Stimulated activated CD8-positive, alpha-beta memory T cell treated with anti-CD3 and anti-CD28 coated beads, Interleukin-2, amount 100 ng/mL, for 1 hour (primary cell): ENCODE measurements at regions not wholly inside any gene's neighbourhood (a gene's known extent, or its start where the extent isn't known, plus 50 kb on each side); places are given as distances from the start of the nearest gene placed in this dataset.
"Not testable (repeated sequence)": the region's sequence is repeated elsewhere in the genome, so short reads cannot be mapped to it uniquely, and the experiment has no call there.

Experiments used
- DNase-seq, 2 donors: peaks; one replicate each; pipeline ENCODE4 v3.0.0-alpha.2; 2020; ENCODE audit warnings: low read depth in 2 of 2

DNA sequence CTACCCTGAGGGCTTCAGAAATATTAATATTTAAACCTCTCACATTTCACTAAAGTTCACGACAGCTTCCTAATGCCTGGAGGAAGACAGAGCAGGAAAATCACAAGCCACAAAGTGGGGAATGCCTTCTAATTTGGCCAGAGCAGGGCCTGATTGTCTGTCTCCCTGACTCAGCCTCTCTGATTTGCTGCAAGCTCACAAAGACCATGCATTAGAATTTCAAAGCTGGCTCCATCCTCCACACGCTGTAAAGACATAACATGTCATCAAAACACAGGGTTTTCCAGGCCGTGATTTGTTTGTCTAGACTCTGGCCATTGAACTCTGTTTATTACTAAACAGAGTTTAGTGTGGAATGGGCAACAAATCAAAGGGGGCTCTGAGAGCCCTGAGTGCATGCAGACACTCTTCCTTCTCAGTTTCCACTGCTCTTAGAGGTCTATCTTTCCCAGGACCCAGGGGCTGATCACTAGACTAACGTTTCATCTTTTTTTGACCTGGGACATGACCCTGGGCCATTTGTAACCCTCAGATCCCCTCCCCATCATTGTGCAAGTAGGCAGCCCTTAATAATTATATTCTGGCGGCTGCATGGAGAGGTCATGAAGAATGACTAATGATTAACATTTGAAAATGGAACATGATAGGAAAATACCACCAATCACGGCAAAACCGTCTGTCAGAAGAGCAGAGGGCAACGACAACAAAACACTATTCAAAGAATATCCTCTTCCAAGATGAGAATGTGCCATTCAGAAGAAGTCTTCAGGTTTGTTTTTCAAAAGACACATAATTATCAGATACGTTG, 140.2 kb downstream of the ENC1 start:
- no peak for DNase-seq

DNA sequence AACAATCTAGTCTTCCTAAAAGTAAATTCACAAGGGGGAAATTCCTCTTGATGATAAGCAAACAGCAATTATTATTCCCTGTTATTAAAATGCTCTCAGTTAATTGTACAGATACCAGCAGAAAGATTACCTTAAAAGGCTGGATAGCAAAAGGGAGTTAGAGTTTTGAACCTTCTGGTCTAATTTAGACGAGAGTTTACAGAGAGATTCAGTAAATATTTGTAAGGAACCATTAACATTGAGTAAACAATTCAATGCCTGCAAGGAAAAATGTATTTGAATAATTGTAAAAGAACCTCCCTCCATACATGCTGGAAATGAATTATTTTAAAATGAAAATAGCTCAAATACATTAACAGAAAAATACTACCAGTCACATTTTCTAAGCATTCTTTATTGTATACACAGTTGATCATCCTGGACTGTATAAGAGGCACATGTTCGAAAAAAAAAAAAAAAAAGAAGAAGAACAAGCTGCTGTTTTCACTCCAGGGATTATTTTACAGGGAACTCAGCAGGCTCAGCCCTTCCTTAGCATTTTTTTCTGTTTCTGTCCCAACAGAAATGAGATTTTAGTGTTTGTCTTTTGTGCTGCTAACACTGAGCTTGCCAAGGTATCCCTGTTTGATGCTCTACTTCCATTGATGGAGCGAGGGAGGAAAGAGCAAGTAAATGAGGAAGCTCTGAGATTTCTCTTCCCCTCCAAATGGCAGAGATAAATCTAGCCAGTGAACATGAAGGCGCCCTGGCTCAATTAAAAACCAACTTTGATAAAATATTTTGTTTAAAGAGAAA, 141.1 kb downstream of the ENC1 start:
- no peak for DNase-seq

DNA sequence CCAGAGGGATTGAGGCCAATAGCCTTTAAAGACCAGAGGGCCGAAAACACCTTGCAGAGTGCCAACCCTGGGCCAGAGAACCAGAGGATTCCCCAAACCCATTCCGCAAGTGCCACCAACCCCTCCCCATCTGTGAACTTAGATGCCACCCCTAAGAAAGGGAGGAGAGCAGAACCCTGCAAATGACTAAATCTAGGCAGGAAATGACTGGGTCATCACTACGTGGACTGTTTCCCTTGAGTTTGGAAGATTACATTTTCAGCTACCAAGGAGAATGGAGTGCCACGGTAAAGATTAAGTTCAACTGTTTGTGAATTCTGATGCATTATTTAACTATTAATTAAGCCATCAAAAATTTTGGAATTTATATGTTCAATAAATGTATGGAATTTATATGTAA, 142.8 kb downstream of the ENC1 start:
- DNase-seq, result no peak

DNA sequence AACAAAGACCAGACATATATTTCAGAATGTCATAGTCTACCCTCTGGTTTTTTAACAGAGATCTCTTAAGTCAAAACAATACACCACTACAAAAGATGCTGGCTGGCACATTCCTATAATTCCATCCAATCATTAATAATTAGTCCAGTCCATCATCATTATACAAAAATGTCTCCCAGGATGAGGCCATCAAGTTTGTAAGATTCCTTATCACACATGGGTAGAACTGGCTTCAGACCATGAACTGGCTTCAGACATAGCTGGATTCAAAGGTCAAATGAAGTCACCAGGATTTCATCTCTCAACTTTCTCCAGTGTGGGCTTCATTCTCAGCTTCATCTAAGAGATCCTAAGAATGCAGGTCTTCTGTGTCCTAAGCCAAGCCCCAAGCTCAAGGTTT, 147.1 kb downstream of the ENC1 start:
- no peak for DNase-seq

DNA sequence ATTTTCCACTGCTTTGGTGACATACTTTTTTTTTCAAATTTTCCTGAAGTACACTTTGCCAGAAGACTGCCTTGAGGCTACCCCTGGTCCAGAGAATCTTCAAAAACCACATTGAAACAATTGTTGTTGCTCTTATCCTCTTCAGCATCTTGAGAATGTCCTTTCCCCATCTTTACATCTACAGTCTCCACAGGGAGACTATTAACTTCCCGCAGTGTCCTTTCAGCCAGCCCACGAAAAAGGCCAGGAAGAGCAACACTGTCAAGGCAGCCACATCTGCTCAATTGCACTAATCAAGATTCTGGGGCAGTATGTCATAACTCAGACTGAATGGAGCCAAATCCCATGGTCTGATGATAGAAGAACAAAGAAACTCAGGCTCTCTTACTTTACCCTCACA, 148.3 kb downstream of the ENC1 start:
- no peak for DNase-seq

DNA sequence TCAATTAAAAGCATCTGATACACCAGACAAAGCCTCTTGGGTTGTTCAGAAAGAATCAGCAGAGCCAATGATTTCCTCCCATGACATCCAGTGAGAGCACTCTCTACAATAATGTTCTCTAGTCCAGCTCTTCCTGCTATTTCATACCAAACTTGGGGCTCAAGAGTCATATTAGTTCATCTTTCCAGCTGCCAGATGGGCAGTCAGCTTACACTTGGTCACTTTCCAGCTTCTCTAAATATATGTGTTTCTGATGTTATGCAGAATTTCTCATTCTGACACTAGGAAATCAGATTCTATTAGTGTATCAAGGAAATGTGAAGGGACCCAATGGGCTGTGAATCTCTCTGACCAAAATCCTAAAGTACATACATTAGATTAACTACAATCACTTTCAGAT, 148.9 kb downstream of the ENC1 start:
- DNase-seq, result no peak

DNA sequence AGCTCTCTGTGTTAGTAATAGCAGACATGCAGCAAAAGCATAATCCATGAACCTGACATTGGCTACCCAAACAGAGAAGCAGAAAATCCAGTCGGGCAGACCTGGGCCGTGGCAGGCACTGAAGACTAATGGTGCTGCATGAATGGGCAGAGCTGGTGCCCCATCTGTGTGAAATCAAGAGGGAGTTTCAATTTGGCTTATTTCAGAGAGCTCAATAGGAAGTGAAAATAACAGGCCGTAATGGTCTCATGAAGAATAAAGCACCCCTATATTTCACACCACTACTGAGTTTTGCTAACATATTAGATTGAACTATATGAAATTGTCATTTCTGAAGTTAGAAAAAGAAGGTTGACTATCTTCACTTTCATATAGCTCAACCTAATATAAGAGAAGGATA, 149.7 kb downstream of the ENC1 start:
- no peak for DNase-seq

DNA sequence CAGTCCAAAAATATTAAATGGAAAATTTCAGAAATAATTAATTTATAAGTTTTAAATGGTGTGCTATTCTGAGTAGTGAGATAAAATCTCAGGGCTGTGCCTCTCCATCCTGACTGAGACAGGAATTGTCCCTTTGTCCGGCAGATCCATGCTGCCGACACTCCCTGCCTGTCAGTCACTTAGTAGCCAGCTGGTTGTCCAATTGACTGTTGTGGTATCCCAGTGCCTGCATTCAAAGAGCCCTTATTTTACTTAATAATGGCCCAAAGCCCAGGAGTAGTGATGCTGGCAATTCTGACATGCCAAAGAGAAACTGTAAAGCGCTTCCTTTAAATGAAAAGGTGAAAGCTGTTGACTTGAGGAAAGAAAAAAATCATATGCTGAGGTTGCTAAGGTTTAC, 157.5 kb downstream of the ENC1 start:
- no peak for DNase-seq

DNA sequence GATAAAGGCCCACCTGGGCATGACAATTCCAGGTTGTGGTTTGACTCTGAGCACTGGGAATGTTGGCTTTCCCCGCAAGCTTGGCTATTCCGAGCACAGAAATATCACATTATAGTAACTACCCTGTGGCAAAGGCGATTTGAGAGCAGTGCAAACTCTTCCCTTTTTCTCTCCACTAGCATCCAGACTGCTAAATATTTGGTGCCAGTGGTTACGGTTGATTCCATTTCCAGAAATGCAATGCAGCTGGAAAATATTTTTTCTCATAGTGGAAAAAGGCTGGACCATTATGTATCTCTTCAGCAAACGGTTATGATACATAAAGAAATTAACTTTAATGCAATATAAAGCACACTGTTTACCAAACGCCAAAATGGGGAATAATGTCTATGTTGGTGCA, 158.0 kb downstream of the ENC1 start:
- DNase-seq, result no peak

DNA sequence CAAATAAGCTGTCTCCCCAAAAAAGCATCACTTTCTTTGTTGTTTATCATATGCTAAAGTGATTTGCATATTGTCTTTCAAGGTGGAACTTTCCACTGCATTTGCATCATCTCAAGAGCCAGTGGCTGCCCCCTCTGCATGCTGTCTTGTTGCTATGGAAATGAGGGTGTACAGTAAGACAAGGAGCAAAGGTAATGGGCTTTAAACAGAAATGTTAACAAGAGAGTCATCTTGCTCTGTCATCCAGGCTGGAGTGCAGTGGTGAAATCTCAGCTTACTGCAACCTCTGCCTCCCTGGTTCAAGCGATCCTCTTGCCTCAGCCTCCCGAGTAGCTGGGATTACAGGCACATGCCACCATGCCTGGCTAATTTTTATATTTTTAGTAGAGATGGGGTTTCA, 159.2 kb downstream of the ENC1 start:
- not testable (repeated sequence) for DNase-seq

DNA sequence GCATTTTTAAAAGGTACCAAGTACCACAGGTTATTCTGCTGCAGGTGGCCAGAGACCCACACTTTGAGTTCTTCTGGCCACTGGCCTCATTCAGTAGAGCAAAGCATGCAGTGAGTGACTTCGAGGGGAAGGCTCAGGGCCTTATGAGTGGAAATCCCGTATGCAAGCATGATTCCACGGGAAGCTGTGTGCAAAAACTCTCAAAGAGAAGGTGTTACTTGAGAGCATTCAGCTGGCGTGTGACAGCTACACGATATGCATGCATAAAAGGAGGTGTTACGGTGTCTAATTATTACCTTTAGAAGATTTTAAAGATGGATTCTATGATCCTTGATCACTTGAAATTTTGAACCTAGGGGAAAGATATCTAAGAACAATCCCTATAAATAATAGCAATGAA, 160.3 kb downstream of the ENC1 start:
- no peak for DNase-seq

DNA sequence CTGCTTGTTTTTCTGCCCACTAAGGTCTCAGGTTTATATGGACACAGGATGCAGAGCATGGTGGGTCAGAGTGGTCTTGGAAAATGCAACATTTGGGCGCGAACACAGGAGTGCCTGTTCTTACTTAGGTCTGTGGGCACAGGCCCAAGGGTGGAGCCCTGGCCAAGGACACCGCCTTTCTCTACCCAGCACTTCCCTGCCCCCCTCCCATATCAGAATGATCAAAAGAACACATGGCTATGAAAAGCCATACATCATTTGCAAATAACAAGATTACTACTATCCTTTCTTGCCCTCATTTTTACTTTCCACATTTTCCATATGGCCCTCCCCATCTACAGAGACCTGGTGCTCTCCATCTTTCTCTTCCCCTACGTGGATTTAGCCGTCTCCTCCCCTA, 162.2 kb downstream of the ENC1 start:
- no peak for DNase-seq

DNA sequence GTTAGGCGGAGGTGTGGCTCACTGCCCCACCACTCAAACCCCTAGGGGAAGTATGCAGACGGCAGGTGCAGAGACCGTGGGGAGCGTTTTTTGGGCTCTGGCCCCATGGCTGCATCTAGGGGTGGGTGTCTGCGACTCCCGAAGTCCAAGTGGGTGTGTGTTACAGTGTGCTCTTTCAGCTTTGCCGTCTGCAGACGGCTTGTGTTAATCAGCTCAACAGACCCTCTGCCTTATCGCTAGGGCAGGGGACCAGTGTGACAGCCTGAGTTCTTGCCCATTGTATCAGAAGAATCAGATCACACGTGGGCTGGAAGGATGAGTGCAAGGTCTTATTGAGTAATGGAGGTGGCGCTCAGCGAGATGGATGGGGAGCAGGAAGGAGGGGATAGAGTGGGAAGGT, 162.8 kb downstream of the ENC1 start:
- no peak for DNase-seq

DNA sequence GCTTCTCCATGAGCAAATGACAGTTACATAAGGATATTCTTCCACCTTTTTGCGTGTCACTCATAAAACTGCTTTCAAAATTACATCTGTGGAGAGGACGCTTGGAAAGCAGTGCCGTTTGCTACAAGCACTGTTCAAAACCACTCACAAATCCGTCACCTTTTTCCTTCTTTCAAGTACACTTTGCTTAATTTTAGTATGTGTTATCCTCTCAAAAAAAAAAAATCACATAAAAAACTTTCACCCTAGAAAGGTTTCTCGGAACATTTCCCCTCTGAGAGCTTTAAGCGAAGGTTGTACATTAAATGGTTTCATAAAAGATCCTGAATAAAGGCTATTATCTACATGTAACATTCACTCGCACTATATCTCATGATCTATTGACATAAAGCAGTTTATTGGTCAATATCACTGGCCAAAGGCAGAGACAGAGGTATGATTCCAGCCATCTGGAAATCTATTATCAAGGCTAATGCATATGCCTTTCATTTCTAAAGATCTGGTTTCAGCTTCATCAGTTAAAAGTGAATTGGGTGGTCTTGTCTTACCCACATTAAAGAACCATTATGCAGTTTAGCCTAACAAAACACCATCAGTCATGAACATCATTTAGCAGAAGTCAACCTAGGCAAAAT, 163.6 kb downstream of the ENC1 start:
- no peak for DNase-seq

DNA sequence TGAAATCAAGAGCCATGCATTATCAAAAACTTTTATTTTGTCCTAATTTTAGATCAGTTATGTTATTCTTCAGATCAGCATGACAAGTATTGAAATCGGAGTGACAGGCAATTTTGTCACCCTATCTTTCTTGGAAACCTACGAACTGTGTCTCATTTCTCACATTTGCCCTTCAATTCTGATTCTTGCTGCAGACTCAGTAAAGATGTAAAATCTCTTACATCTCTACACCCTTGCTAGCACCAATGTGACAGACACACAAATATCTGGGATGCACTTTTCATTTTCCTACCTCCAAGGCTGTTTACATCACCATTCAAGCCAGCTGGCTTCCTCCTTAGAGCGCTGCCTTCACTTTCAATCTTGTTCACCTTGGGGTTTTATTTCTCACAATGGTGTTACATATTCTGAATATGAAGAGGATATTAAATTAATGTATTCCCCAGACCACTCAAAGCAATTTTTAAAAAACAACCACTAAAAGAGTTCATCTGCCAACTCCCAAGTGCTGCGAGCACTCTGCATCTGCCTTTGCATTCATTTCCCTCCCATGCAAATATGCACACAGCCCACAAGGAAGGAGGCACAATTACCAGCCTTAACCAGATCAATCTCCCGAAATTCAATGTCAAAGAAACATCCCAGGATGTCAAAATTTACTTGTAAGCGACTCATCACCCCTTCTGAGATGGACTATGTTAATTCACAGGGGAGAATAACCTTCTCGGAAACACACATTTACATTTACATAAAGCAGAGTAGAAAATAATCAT, 164.3 kb downstream of the ENC1 start:
- no peak for DNase-seq

DNA sequence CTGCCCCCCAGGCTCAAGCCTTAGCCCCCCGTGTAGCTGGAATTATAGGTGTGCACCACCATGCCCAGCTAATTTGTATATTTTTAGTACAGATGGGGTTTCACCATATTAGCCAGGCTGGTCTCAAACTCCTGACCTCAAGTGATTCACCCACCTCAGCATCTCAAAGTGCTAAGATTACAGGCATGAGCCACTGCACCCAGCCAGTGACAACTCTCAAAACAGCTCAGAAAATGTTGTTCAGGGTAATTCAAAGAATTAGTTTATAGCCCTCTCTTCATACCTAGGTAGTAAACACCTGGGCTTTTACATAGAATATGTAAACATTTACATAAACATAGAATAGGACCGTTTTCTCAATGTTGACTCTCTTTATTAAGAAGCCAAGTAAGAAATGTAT, 168.7 kb downstream of the ENC1 start:
- no peak for DNase-seq

DNA sequence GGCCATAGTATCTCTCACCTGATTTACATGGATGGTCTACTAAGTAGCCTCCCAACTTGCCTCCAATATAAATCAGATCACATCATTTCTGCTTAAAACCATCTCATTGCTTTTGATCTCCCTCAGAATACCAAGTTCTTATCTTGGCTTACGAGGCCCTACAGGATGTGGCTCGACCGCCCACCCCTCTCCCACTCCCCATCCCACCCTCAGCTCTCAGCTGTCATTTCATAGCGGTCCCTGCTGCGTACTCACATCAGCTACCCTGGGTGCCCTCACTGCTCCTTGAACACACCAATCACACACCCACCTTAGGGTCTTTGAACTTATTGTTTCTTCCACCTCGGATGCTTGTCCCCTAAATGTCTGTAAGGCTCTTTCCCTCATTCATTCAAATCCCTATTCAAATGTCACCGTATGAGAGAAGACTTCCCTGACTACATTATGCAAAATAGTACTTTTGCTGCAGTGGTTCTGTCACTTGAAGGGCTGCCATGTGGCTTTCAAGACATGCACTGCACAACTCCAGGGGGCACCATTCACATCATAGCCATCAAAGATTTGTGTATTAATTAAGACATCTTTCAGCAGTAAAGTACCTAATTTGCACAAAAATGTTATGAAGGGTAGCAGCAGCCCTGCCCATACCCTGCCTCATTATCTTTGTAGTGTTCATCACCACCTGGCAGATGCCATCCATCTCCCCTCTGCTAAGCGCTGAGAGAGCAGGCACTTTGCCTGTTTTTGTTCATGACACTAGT, 171.1 kb downstream of the ENC1 start:
- DNase-seq, result no peak

DNA sequence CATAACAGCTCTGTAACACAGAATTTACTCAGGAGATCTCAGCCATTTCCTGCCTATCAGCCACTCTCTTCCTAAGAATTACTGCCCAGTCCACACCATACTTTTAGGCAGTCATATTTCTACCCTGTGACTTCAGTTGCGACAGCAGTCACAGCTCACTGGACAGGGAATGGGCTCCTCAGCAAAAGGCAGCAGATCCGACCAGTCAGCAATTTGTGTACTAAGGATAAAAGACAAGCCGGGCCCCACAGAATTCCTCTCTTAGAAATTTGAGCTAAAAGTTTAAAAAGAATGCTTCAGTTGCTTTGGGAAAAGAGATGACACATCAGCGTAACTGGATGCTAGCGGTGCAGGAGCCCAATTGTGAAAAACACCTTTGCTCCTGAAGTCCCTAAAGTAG, 172.1 kb downstream of the ENC1 start:
- DNase-seq, result no peak

DNA sequence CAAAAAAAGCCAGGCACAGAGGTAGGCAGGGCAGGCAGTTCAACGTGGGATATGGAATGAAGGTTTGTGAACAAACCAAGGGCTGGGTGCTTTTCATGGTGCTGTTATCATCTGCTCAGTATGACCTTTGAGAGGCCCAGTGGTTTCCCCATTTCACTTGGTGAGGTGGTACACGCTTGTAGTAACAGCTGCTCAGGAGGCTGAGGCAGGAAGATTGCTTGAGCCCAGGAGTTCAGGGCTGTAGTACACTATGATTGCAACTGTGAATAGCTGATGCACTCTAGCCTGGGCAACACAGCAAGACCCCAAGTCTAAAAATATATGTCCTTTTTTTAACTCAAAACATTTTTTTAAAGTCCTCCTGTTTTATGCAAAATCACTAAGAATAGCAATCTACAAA, 174.8 kb downstream of the ENC1 start:
- DNase-seq, result no peak

DNA sequence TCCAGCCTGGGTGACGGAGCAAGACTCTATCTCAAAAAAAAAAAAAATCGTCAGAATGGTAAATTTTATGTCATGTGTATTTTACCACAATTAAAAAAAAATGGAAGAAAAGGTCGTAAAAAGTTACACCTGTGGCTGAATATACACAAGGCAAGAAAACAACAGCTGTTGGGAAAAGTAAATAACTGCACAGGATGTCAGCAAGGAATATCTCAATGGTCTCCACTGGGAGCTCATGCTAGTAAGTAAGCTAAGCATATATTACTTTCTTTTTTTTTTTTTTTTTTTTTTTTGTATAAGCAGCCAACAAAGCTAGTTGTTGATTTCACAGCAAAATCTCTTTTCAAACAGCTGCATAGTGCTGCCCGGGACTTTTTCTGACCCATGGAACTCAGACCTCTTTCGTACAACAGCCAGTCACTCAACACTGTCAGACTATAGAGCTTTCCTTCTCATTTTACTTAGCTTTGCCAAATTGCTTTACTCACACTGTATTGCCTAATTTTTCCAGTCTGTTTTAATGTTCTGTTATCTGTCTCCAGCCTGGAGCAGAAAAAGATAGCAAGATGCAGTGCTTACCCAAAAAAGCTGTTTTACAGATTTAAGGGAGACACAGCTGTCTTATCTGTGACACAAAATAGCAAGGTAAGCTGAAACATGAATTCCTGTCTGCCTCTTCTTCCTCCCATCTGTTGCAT, 175.9 kb downstream of the ENC1 start:
- DNase-seq, result no peak

DNA sequence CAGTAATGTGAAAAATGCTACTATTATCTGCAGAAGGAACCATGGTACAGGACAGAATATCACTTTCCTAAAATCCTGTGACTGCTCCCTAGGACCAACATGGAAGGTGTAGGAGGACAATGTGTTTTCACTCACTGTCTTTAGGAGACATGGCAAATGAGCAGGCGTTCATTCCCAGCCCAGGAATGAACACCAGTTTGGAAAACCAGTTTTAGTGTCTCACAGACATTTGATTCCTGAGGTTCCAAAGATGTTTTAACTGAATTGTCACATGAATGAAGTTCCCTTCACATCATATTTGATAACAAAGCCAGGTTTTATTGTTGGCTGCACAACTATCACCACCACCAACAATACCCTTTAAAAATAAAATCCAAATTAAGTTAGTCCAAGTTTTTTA, 178.2 kb downstream of the ENC1 start:
- DNase-seq, result no peak
